HG02970 (cell line): ENCODE measurements at regions not wholly inside any gene's neighbourhood (a gene's known extent, or its start where the extent isn't known, plus 50 kb on each side); places are given as distances from the start of the nearest gene placed in this dataset.
"Not testable (repeated sequence)": the region's sequence is repeated elsewhere in the genome, so short reads cannot be mapped to it uniquely, and the experiment has no call there.

ENCODE experiments used
- ATAC-seq: cut with Tn5 transposase; IDR thresholded peaks from one replicate; pipeline ENCODE4 v1.9.1; 2021; ENCODE audit warnings: mild to moderate bottlenecking, moderate library complexity, moderate number of reproducible peaks; ENCODE audit not compliant: unreplicated experiment, low FRiP score

DNA sequence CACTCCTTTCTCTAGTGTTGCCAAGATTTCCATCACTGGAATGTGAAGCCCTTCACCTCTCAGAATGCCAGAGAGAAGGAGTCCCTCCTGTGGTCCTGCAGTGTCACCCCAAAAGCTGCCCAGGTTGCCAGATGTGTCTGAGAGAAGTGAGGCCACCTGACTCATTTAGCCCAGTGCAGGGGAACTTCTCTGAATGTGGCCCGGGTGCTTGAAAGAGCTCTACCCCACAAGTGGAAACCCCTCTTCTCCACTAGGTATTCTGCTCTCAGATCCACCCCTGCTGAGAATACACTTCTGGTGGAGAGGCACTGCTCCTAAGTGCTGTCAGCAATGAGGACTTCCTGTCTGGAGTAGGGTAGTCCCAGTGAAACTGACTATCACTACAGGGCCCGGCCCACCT, 334.8 kb downstream of the ANAPC1 start:
- not testable (repeated sequence) for ATAC-seq

DNA sequence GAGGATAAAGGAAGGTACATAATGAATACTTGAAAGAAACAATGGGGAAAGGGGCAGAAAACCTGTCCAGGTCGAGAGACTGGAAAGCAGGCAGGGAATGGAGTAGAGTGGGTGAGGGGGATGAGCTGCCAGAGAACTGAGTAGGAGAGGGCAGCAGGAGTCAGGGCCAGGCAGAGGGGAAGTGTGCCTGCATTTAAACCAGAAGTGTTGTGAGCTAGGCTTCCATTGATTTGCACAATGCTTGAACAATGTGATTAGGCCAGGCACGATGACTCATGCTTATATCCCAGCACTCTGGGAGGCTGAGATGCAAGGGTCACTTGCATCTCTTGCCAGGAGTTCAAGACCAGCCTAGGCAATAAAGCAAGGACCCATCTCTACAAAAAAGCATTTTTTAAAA, 332.6 kb downstream of the ANAPC1 start:
- not testable (repeated sequence) for ATAC-seq

DNA sequence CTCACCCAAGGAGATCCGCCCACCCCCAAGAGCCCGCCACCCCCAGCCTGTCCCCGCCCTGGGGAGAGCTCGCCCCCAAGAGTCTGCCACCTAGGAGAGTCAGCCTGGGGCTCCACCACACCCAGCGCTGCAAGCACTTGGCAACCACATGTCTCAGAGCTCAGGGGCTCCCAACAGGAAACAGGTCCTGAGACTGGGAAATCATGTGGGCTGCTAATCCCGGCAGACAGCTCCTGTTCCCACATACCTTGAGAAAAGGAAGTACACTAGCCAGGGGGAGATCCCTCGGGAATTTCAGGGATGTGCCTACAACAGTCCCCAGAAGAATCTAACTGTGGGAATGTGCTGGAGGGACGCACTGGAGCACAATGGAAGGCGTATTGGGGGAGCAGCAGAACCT, 331.4 kb downstream of the ANAPC1 start:
- not testable (repeated sequence) for ATAC-seq

DNA sequence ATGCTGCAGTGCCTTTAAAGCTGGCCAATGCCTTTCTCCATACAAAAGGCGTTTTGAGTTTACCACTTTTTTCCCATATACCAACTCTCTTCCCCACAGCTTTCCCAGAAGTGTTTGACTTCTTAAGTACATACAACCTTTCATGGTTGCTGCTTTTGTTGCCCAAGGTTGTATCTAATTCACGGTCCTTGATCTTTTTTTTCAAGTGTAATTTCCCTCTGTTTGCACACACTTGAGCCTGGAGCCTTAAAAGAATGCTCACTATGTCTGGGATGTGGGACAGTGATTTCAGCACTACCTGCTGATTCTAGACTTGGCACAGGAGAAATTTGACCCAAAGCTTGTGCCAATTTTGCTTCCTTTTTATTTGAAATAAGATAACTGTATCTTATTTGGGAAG, 324.7 kb downstream of the ANAPC1 start:
- not testable (repeated sequence) for ATAC-seq

DNA sequence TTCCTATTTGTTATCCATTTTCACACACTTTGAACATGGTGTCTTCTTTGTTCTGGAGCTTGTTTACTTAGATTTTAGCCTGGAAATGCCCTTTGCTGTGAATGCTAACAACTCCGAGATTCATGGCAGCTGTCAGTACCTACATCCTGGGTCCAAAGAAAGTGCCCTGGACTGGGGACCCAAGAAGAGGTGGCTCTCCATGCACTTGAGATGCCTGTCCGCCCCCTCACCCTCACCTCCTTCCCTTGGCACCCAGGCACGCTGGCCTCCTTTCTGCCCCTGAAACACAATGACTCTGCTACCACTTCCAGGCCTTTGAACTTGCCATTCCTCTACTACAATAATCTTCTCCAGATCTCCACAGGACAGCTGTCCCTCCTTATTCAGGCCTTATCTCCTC, 324.2 kb downstream of the ANAPC1 start:
- ATAC-seq: not testable (repeated sequence)

DNA sequence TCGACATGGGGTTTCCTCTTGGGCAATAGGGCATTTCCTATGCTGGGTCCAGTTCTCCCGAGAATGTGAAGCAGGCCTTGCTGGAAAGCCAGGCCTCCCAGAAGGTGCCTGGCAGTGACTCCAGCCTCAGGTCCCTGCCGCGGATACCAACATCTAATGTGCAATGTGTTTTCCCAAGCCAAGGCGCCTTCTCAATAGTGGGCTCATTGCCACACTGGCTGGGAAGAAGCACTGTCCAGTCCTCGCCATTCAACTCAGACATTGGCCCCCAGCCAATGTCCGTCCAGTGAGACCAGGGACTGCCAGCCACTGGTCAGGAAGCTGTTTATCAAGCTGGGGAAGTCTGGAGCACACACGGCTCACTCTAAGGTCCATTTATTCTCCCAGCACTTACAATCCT, 317.9 kb downstream of the ANAPC1 start:
- ATAC-seq: not testable (repeated sequence)

DNA sequence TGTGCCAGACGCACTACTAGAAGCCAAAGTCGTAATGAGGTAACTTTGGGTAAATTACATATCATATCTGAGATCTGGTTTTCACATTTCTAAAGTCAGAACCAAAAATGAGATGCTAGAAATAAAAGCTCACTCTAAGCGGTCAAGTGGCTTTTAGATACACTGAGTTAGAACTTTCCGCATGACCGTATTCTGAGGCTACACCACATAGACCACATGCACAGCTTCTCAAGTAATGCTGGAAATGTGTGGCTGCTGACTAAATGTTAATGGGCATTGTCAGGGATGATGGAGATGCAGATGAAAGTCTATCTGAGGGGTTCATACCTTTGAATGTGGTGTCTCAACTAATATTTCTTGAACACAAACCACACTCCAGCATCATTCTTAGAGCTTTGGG, 316.8 kb downstream of the ANAPC1 start:
- not testable (repeated sequence) for ATAC-seq

DNA sequence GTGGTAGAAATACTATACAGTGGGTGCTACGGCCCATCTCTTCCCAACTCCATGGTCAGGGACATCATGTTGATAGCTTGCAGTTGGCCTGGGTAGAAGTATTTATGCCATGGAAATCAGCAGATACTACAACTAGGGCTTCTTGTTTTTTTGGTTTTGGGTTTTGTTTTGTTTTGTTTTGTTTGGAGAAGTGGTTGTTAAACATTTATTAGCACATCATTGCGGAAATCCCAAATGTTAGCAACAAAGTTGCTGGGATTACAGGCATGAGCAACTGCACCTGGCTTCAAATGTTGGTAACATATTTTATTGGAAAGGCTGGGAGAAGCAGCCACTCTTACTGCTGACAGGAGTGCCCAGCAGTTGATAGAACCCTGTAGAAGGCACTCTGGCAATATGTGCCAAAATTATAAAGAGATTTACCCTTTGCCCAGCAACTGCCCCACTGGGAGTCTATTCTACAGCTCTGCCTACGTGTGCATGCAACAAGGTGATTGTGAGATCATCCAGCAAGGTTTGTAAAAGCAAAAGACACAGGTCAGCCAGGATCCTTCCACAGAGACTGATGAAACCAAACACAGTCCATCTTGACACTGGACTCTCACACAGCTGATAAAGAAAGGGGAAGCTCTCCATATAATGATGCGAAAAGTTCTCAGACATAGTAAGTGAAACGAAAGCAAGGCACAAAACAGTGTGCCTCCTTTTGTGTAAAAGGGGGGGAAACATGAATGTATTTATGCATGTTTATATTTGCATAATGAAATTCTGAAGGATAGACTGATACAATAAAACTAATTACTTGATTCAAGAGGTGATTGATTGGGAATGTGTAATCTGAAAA, 314.4 kb downstream of the ANAPC1 start:
- ATAC-seq: not testable (repeated sequence)

DNA sequence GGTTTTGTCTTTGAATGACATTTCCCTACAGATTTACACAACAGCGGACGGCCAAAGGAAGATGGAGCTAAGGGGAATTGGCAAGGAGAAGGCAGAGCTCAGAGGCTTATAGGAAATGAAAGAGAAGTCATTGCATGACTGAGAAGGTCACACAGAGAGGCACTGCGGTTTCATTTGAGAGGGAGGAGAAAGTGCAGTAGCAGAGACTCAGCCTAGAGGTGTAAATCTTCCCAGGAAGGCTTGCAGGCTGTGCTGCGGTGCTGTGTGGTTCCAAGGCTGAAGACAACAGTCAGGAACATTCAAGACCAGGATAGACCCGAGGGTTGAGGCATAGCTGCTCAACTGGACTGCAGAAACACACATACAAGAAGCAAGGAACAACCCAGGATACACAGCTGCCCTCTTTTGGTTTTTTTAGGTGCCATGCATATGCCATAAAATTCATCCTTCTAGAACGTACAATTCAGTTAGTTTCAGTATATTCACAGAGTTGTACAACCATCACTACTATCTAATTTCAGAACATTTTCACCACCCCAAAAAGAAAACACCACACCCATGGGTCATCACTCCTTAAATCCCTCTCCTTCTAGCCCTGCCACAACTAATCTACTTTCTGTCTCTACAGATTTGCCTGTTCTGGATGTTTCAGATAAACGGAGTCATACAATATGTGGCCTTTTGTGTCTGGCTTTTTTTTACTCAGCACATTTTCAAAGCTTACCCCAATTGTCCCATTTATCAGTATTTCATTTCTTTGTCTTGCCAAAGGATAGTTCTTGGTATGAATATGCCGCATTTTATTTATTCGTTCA, 313.5 kb downstream of the ANAPC1 start:
- ATAC-seq: not testable (repeated sequence)

DNA sequence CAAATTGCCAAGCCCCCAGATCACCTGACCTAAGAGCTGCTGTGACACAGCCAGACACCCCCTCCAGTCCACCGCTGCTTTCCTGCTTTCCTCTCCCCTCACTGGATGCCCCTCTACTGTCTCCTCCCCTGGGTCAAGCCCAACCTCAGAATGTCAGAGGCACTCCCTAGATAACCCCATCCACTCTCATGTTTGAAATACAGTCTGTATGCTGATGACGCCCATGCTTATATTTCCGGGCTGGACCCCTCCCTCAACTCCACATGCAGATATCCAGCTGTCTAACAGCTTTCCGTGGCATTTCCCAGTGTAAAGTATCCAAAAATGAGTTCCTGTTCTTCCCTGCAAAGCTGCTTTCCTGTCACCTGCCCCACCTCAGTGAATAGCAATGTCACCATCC, 309.2 kb downstream of the ANAPC1 start:
- not testable (repeated sequence) for ATAC-seq

DNA sequence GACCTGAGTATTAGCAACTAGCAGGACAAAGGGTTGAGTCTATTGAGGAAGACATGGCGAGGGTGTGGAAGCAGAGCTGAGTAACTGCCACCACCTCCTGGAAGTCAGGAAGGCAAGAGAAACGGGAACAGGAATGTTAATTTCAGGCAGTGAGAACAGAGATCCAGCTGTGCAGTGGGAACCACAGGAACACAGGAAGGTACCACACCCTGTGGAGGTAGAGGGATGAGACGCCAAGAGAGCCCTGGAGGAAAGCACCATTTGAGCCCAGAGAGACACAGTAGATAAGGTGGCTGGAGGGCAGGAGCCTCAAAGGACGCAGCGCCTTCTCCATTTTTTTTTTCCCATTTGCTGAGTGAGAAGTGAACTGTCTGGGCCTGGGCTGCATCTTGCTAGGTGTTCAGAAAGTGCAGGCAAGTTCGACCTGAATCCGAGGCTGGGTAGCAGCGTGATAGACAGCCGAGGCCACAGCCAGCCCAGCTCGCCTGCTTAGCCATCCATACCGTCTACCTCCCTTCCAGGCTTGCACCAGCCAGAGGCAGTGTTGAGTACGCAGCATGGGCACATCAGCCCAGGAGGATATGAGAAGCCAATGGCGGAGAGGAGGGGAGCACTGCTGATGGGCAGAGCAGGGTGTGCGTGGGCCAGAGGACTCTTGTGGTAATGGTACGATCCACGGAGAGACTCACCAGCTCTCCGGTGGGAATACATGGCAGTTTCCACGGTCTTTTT, 306.7 kb downstream of the ANAPC1 start:
- ATAC-seq: not testable (repeated sequence)

DNA sequence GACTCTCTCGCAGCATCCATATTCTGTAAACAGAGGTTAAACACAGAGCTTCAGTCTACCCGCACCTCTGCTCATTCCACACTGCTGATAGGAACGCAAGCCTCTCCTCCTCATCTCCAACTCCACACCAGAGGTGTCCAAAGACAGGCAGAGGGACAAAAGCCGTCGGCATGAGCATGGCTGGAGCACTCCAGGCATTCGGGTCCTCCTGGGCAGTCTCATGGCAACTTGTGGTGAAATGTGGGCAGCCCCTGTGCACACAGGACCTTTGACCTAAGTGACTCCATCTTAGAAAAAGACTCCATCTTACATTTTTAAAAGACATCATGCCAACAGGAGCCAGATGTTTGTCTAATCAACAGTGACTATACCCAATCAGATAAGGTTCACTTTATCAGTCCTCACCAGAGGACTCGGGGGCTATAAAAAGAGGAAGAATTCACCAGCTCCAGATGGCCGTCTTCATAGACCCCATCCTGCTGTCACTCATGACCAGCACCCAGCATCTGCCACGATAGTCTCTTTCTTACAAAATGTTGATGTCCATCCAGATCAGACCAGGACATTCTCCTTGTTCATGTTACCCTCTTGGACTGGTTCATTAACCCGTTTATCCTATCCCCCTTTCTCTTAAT, 304.4 kb downstream of the ANAPC1 start:
- not testable (repeated sequence) for ATAC-seq

DNA sequence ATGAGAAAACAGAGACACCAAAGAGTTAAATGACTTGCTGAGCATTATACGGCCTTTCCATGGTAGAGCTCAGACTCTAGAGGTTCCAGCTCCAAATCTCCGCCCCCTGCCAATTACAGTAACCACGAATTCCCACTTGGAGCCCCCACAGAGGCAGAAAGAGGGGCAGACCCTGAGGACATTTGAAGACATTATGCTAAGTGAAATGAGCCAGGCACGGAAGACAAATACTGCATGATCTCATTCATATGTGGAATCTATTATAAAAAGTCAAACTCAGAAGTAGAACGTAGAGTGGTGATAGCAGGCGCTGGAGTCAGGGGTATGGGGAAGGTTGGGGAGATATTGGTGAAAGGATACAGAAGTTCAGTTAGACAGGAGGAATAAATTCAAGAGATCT, 303.4 kb downstream of the ANAPC1 start:
- not testable (repeated sequence) for ATAC-seq

DNA sequence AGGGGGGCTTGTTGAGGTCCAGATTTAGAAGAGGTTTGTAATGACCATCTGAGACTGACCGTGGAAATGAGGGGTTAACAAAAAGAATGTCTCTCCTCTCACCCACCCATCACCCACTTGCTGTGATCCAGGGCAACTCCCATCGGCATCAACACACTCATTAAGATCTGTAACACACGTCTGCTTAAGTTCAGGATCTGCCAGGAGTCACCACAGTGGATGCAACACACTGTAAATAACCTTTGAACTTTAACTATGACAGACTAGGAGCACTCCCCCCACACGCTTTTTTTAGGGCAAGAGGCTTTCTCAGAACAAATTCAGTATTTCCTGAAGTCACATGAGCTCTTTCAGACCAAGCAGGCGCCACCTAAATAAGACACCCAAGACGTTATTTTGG, 301.9 kb downstream of the ANAPC1 start:
- ATAC-seq: not testable (repeated sequence)

DNA sequence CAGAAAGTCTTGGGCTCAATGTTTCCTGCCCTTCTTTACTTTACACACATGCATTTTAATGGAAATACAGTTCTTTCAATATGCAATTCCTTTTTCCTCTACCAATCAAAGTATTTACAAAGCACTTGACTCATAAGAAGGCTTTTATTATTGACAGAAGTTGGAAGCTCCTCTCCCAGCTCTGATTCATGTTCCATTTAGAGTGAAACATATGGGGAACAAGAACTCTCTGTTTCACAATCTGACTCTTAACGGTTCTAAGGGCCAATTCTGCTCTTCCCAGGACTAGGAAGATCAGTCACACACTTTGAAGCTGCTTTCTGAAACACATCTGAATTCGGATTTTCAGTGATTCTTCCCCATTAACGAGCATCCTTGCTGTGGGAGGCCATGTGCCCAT, 300.5 kb downstream of the ANAPC1 start:
- ATAC-seq: not testable (repeated sequence)

DNA sequence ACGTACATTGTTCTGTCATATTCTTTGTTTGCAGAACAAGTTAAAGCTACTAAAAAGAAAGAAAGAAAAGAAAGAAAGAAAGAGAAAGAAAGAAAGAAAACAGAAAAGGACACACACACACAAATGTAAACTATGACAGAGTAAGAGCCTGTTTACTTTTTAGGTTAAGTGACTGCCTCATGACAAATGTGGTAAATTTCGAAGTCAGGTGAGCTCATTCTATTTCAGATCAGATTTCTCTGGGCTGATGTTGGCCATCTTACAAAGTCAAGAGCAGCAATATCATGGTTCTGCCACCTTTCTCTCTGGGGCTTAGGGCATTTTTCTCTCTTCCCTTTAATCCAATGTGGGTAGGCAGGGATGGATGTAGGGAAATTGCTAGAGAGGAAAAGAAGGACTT, 299.5 kb downstream of the ANAPC1 start:
- not testable (repeated sequence) for ATAC-seq

DNA sequence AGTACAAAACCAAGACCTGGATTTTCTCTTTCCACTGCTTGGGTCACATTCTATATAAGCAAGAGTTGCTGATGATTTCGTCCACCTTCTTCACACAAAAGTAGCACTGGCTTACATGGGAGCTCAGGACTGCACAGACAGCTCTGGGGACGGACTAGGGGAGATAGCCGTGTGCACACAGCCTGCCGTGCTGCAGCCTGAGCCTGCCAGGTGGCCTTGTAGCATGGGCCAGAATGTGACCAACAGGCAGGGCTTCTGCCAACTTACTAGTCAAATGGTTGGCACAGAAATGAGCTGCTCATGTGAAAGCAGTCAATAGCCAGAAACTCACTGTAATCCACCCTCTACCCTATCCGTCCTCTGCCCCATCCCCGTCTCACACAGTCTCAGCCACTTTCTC, 299.0 kb downstream of the ANAPC1 start:
- ATAC-seq: not testable (repeated sequence)

DNA sequence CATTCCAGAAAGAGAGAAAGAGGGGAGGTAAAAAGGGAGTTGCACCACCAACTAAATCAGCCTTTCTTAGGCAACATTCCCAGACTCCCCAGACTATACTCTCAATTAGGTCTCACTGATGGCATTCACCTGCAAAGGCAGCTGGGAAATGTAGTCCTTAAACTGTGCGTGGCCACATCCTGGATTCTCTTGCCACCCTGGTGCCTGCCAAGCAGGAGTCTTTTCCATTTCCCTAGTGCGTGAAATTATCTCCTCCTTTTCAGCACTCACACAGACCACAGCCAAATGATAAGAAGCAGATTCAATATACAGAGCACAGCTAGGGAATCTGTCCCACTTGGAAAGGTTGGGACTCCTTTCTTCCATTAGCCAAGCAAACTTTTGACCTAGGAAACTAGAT, 298.0 kb downstream of the ANAPC1 start:
- ATAC-seq: not testable (repeated sequence)

DNA sequence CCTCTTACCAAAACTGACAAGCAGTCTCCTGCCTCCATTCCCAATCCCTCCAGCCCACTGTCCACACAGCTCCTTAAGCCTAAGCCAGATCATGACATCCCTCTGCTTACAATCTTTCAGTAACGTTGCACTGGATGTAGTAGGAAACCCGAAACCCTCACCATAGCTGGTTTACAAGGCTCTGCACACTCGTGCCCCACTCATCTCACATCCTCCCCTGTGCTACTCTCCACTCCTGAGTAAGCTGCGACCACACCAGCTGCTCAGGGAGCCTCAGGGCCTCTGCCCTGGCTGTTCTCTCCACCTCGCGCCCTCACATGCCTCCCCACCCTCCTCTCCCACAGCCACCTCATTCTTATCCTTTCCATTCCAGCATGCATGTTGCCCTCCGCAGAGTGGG, 288.9 kb downstream of the ANAPC1 start:
- not testable (repeated sequence) for ATAC-seq
